Kidney (tissue), 13 donors: ENCODE measurements at regions not wholly inside any gene's neighbourhood (a gene's known extent, or its start where the extent isn't known, plus 50 kb on each side); places are given as distances from the start of the nearest gene placed in this dataset.
A peak's percentile ranks its signal among the peaks of the same experiment; 100 is the strongest.

Experiments used
- DNase-seq, 5 donors: peaks; one replicate each; pipeline ENCODE4 v3.0.0-alpha.2; 2013 to 2020
- FAIRE-seq: peaks from 2 replicates; lab custom pipeline; 2012; peaks lifted over from hg19 to GRCh38; lab: Jason Lieb, UNC
- H3K27ac ChIP-seq, 2 donors: one replicate each; pipeline ENCODE4 v1.7.0; 2013; ENCODE audit warnings: low read depth in 2 of 2, low read length in 2 of 2, inconsistent platforms in 1 of 2
- H3K27me3 ChIP-seq: one replicate; pipeline ENCODE4 v1.7.1; 2013; ENCODE audit warnings: low read length, inconsistent platforms; ENCODE audit not compliant: control insufficient read depth, insufficient read depth
- H3K36me3 ChIP-seq, 3 donors: one replicate each; pipeline versions ENCODE4 v1.7.0 to v1.7.1; 2013; ENCODE audit warnings: low read length in 3 of 3, control low read depth in 1 of 3, inconsistent platforms in 1 of 3; ENCODE audit not compliant: insufficient read depth in 3 of 3, control insufficient read depth in 2 of 3
- H3K4me1 ChIP-seq, 3 donors: one replicate each; pipeline versions ENCODE4 v1.7.0 to v1.7.1; 2013; ENCODE audit warnings: low read length in 3 of 3, inconsistent platforms in 1 of 3, low read depth in 1 of 3; ENCODE audit not compliant: control insufficient read depth in 2 of 3, insufficient read depth in 2 of 3
- H3K4me3 ChIP-seq, 3 donors: one replicate each; pipeline versions ENCODE4 v1.7.0 to v1.8.1; 2013; ENCODE audit warnings: low read length in 3 of 3, control low read depth in 1 of 3, inconsistent platforms in 1 of 3
- H3K9ac ChIP-seq, 3 donors: one replicate each; pipeline versions ENCODE4 v1.7.0 to v1.7.1; 2013; ENCODE audit warnings: low read length in 3 of 3, control low read depth in 1 of 3, inconsistent platforms in 1 of 3
- H3K9me3 ChIP-seq, 3 donors: one replicate each; pipeline versions ENCODE4 v1.7.0 to v1.7.1; 2013; ENCODE audit warnings: low read length in 3 of 3, control low read depth in 1 of 3, inconsistent platforms in 1 of 3; ENCODE audit not compliant: control insufficient read depth in 2 of 3, insufficient read depth in 1 of 3
- CTCF ChIP-seq: IDR thresholded peaks from 3 replicates; pipeline ENCODE4 v1.5.1; 2012; ENCODE audit warnings: mild to moderate bottlenecking, moderate library complexity, borderline replicate concordance; ENCODE audit not compliant: insufficient read depth; ENCODE audit errors: extremely low read depth
- intact Hi-C: fragments of 100-400 bp; cut with DNase I; formaldehyde crosslinking; loops from one replicate; pipeline ENCODE4 v1.11.1; 2022
- donor health status: control.
- donor health status: control.
- donor health status: control.
- donor health status: control.
- donor health status: control.
- donor health status: DM: yes; HTN: yes; CAD: no.
- donor health status: Normal renal cell carcinoma (clear cell type).

DNA sequence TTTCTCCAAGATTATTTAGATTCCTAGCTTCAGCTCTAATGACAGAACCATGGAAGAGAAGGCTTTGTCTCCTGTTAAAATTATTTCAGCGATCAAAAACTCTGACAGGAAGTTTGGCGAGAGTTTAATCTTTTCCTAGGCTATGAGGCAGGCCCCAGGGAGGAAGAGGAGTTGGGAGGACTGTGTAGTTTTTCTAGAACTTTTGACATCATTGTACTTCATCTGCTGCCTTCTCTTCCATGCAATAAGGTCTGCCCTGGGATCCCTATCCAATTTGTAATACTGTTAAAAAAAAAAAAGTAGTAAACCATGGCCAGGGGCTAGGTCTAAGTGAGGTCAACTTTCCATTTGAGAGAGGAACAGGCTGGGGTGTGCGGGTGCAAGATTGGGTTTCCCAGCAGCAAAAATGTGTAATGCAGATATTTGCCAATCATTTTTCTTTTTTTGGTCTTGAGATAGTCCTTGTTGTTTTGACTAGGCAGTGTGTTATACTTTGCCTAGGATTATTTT is 261.9 kb upstream of the ANKH start:
- H3K4me3 ChIP-seq: no peak overlapping the region
- H3K27me3 ChIP-seq: no peaks in the 10 kb centered on the region
- H3K36me3 ChIP-seq: no peaks in the 10 kb centered on the region
- H3K9ac ChIP-seq: no peak overlapping the region
- no peak for TF ChIP-seq CTCF
- peaks cover 0 to 2% (median 0%) of the 10 kb centered on the region in 3 donors for H3K9me3 ChIP-seq
- no peak overlapping the region for H3K27ac ChIP-seq
- no peaks in the 10 kb centered on the region for H3K4me1 ChIP-seq
- no peak for FAIRE-seq
- intact Hi-C loops: no loop called here
- DNase-seq: no peak

- peak in 1 of 5 donors; percentile 51 for DNase-seq
- no peak for TF ChIP-seq CTCF
- no peaks in the 10 kb centered on the region for H3K4me1 ChIP-seq
- no peak for FAIRE-seq
- no peaks in the 10 kb centered on the region for H3K36me3 ChIP-seq
- H3K27me3 ChIP-seq: no peaks in the 10 kb centered on the region
- no peak overlapping the region for H3K9ac ChIP-seq
- no peak overlapping the region for H3K4me3 ChIP-seq
- H3K9me3 ChIP-seq: peaks cover 0 to 2% (median 0%) of the 10 kb centered on the region in 3 donors
- H3K27ac ChIP-seq: no peak overlapping the region
- intact Hi-C loops: no loop called here
Measured at GRCh38 chr5:15132816-15133405, 261.3 kb upstream of the ANKH start.

GRCh38 chr5:15131909-15132308 is 260.3 kb upstream of the ANKH start:
- H3K9ac ChIP-seq: no peak overlapping the region
- no peak overlapping the region for H3K27ac ChIP-seq
- TF ChIP-seq CTCF: no peak
- peak in 1 of 5 donors; percentile 40 for DNase-seq
- intact Hi-C loops: no loop called here
- H3K27me3 ChIP-seq: no peaks in the 10 kb centered on the region
- H3K4me3 ChIP-seq: no peak overlapping the region
- no peaks in the 10 kb centered on the region for H3K4me1 ChIP-seq
- no peak for FAIRE-seq
- H3K36me3 ChIP-seq: no peaks in the 10 kb centered on the region
- peaks cover 0 to 2% (median 0%) of the 10 kb centered on the region in 3 donors for H3K9me3 ChIP-seq
